A549 (cell line): ENCODE measurements at regions not wholly inside any gene's neighbourhood (a gene's known extent, or its start where the extent isn't known, plus 50 kb on each side); places are given as distances from the start of the nearest gene placed in this dataset.

Source experiments
- BCL3 ChIP-seq: fragments of >200 bp; sonication (Bioruptor Twin); formaldehyde crosslinking; IDR thresholded peaks from 3 replicates; pipeline ENCODE4 v1.6.1; 2016
- BHLHE40 ChIP-seq: IDR thresholded peaks from 2 replicates; pipeline ENCODE4 v1.6.1; 2012; ENCODE audit warnings: low read depth, low read length, inconsistent platforms
- CEBPB ChIP-seq, 2 experiments: fragments of >200 bp in 1 of 2; sonication (Bioruptor Twin) in 1 of 2; formaldehyde crosslinking in 1 of 2; IDR thresholded peaks; 2 replicates each; pipeline ENCODE4 v1.6.1; 2012 to 2016
- CHD2 ChIP-seq: fragments of 150-350 bp; IDR thresholded peaks from 2 replicates; pipeline ENCODE4 v1.6.1; 2014; ENCODE audit warnings: low read length; ENCODE audit not compliant: partially characterized antibody
- CTCF ChIP-seq: fragments of >200 bp; sonication (Bioruptor Twin); formaldehyde crosslinking; IDR thresholded peaks from 3 replicates; pipeline ENCODE4 v1.5.1; 2016
- EHMT2 ChIP-seq: fragments of 200-600 bp; sonication (generic); IDR thresholded peaks from 2 replicates; pipeline ENCODE4 v1.6.1; 2016; ENCODE audit warnings: antibody characterized with exemption, low read depth, mild to moderate bottlenecking, moderate library complexity
- ELK1 ChIP-seq: fragments of 150-350 bp; IDR thresholded peaks from 2 replicates; pipeline ENCODE4 v1.6.1; 2014; ENCODE audit warnings: low read depth, mild to moderate bottlenecking, low read length
- JUNB ChIP-seq: fragments of >200 bp; sonication (Bioruptor Twin); formaldehyde crosslinking; IDR thresholded peaks from 2 replicates; pipeline ENCODE4 v1.6.1; 2016
- MAX ChIP-seq: IDR thresholded peaks from 2 replicates; pipeline ENCODE4 v1.6.1; 2012
- NFE2L2 ChIP-seq: fragments of 150-350 bp; conservative IDR thresholded peaks from 2 replicates; pipeline ENCODE4 v1.6.1; 2014; ENCODE audit warnings: low read length
- POLR2A ChIP-seq: IDR thresholded peaks from 2 replicates; pipeline ENCODE4 v1.6.1; 2012; ENCODE audit warnings: mild to moderate bottlenecking, low read length
- RAD21 ChIP-seq, 2 experiments: fragments of >200 bp in 1 of 2; sonication (Bioruptor Twin) in 1 of 2; formaldehyde crosslinking in 1 of 2; IDR thresholded peaks in 1 of 2; conservative IDR thresholded peaks in 1 of 2; 2 replicates in 1 of 2; 3 replicates in 1 of 2; pipeline ENCODE4 v1.6.1; 2012 to 2018; ENCODE audit warnings: inconsistent platforms in 1 of 2
- SMC3 ChIP-seq: fragments of >200 bp; sonication (Bioruptor Twin); formaldehyde crosslinking; IDR thresholded peaks from 3 replicates; pipeline ENCODE4 v1.6.1; 2018; ENCODE audit warnings: inconsistent platforms
- ZNF302 ChIP-seq: fragments of 250-450 bp; sonication (Bioruptor Pico); IDR thresholded peaks from 2 replicates; pipeline ENCODE4 v1.9.0; 2021; ENCODE audit warnings: inconsistent platforms, mild to moderate bottlenecking, moderate library complexity

- no peak for TF ChIP-seq BHLHE40
- TF ChIP-seq CTCF, result no peak
- no peak for TF ChIP-seq CHD2
- no peak for TF ChIP-seq NFE2L2
- no peak for TF ChIP-seq BCL3
- TF ChIP-seq ELK1, result no peak
- TF ChIP-seq SMC3, result no peak
- TF ChIP-seq EHMT2, result no peak
- TF ChIP-seq CEBPB (IDR thresholded peaks at IDR 0.05), result no peak
- no peak for TF ChIP-seq RAD21 (conservative IDR thresholded peaks at IDR 0.05 in 1 of 2, IDR thresholded peaks at IDR 0.05 in 1 of 2)
- TF ChIP-seq JUNB, result no peak
- no peak for TF ChIP-seq POLR2A
- no peak for TF ChIP-seq MAX
- TF ChIP-seq ZNF302 (CRISPR knock-in tag), result no peak
These were observed 452.3 kb upstream of the RORB start for GRCh38 chr9:74044844-74045243.
